SU-DHL-6 (cell line): ENCODE measurements at regions not wholly inside any gene's neighbourhood (a gene's known extent, or its start where the extent isn't known, plus 50 kb on each side); places are given as distances from the start of the nearest gene placed in this dataset.

Experiments
- CTCF ChIP-seq: fragments of 200-600 bp; sonication (generic); IDR thresholded peaks from one replicate; pipeline ENCODE4 v1.5.1; 2017; ENCODE audit warnings: antibody characterized with exemption, mild to moderate bottlenecking, low read length, moderate library complexity; ENCODE audit not compliant: insufficient read depth, poor library complexity, severe bottlenecking
- EZH2phosphoT487 ChIP-seq: fragments of 200-600 bp; sonication (generic), shearing (Covaris generic); conservative IDR thresholded peaks from 2 replicates; pipeline ENCODE4 v1.6.1; 2018; ENCODE audit warnings: mild to moderate bottlenecking, antibody characterized with exemption, low read length, moderate library complexity, mixed read lengths

GRCh38 chr15:31437686-31438085, 111.1 kb downstream of the KLF13 start:
- TF ChIP-seq CTCF: no peak
- TF ChIP-seq EZH2phosphoT487: no peak
